GM19463 (cell line): ENCODE measurements at regions not wholly inside any gene's neighbourhood (a gene's known extent, or its start where the extent isn't known, plus 50 kb on each side); places are given as distances from the start of the nearest gene placed in this dataset.

Experiments used
- ATAC-seq: cut with Tn5 transposase; IDR thresholded peaks from one replicate; pipeline ENCODE4 v1.9.1; 2021; ENCODE audit warnings: mild to moderate bottlenecking, moderate library complexity; ENCODE audit not compliant: unreplicated experiment

DNA sequence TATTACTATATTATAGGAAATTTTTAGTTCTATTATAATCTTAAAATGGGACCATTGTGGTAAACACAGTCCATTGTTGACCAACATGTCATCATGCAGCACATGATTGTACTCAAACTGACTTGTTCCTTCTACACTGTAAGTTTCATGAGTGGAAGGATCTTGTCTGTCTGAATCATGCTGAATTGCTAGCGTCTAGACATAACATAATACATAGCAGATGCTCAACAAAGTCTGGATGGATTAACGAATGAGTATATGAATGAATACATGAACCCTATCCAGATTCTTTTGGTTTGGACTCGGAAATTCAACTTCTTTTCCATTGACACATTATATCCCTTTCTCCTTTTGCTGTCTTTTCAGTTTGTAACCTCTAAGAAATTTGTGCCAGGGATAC lies 429.2 kb upstream of the SGCD start:
- ATAC-seq, result no peak

- no peak for ATAC-seq
Measured at GRCh38 chr5:155898284-155898683, 428.7 kb upstream of the SGCD start.

DNA sequence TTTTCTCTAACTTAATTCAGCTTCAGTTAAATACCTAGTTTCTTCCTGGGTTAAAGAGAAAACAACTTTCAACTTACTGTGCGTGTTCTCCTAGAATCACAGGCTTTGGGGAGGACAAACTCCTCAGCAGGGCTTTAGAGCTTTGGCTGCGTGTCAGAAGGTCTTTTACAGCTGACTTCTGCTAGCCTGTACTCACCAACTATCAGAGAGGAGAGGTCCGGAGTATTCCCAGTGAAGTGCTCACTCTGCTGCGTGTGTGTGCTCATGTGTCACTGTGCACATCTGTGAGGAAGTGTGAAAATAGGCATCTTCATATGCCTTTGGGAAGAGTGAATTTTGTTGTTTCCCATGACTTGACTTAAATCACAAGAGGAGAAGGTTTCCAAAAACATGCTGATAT lies 423.2 kb upstream of the SGCD start:
- no peak for ATAC-seq

GRCh38 chr5:155905364-155905763 lies 421.6 kb upstream of the SGCD start:
- no peak for ATAC-seq

GRCh38 chr5:155906046-155906445 lies 420.9 kb upstream of the SGCD start:
- ATAC-seq, result no peak

DNA sequence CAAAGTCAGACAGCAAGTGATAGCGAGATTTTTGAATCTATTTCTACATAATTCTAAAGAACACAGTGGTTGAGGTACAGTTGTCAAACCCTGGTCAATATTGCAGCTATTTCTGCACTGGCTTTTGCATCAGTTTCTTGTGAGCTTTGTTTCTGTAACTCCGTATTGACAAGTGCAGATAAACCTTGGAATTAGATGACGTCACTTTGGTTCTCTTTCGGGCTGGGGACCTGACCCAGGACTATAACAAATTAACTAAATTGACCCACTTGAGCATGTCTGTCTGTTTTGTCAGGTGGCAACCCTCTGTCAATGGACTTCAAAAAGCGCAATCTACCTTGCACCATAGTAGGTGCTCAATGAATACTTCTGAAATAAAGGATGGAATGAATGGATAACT lies 418.4 kb upstream of the SGCD start:
- no peak for ATAC-seq

GRCh38 chr5:155912291-155912690 lies 414.7 kb upstream of the SGCD start:
- no peak for ATAC-seq

DNA sequence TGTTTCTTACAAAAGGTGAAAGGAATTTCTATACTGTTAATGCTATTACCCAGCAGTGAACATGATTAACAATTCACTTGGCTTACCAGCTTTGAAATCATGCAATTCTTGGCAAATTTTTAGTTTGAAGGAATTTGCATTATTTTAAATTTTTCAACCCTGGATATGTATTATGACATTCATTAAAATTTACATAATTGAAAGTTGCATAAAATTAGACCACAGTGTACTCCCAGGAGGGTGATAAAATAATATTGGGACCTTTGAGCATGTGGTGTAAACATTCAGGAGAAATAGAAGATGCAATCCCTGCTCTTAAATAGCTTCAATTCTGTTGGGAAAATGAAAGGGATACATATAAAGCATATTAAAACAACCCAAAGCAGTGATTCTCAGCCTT lies 412.2 kb upstream of the SGCD start:
- no peak for ATAC-seq

DNA sequence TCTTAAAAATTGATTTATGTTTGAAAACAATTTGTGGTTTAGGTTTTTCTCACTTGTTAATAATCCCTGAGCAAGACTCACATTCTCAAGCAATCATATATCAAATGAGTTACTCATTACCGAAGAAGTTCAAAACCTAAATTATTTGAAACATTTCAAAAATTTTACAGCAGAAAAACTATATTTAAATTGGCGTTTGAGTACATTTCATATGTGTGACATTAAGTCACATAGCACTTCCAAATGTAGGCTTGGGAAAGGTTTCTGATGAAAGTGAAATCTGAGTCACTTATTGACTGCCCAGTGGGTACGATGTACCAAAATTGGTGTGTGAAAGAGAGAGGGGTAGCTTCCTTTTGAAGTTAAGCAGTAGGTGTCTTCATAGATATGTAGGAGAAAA lies 411.4 kb upstream of the SGCD start:
- no peak for ATAC-seq

DNA sequence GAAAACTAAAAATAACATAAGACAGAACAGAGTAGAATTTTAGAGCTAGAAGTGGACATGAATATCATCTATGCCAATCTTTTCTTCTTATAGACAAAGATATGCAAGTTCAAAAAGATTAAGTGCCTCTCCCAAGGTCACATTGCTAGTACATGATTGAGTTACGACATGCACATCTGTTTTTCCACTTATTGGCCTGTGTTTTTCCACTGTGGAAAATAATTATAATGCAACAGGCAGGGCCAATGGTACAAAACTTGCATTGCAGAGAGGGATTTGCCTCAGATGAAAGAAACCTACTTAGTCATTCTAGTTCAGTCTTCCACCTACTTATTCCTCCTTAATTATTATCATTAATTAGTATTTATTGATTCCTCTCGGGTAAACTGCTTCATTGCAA lies 407.8 kb upstream of the SGCD start:
- ATAC-seq, result no peak

DNA sequence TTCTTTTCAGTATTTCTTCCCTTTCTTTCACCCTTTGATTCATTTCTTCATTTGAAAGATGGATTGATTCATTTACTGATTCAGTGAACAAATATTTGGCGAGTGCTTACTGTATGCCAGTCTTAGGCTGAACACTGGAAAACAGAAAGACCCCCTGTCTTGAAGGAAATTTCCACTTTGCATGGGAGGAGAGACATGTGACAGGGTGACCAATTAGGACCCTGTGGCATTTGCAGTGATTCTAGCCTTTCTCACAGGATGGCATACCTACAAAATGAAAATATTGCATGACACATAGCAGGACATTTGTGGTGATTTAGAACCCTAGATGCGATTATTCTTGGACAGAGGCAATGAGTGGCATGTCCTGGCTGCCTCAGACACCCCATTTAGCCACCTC lies 407.2 kb upstream of the SGCD start:
- ATAC-seq, result no peak

GRCh38 chr5:155921621-155922020 lies 405.3 kb upstream of the SGCD start:
- no peak for ATAC-seq

- no peak for ATAC-seq
Measured at GRCh38 chr5:155923784-155924183, 403.2 kb upstream of the SGCD start.

DNA sequence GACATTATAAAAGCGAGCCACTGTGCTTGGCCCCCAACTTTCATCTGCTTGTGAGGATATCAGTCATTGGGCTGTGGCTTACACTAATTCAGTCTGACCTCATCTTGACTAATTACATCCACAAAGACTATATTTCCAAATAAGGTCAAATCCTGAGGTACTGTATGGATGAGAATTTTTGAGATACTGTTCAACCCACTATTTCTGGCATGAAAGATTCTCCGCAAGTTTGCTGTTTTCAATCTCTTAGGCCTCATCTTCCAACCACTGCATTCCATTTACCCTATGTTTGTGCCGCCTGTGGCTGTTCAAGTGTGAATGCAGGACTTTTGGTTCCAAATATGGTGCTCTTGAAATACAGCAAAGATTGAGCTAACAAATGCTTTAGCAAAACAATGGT lies 400.9 kb upstream of the SGCD start:
- no peak for ATAC-seq

DNA sequence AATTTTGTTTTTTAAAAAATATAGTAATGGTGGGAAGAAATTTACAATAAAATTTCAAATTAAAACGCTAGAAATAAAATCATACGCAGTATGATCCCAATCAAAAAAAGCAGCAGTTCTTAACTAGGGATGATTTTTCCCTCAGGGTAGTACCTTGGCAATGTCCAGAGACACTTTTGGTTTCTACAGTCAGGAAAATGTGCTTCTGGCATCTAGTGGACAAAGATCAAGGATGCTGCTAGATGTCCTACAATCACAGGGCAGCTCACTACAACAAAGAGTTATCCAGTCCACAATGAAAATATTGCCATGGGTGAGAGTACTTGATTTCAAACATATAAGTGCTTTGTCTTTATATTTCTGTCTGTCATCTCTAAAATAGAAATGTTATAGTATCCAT lies 400.2 kb upstream of the SGCD start:
- ATAC-seq, result no peak

- ATAC-seq, result no peak
Measured at GRCh38 chr5:155929112-155929511, 397.9 kb upstream of the SGCD start.

GRCh38 chr5:155934964-155935363 lies 392.0 kb upstream of the SGCD start:
- no peak for ATAC-seq

DNA sequence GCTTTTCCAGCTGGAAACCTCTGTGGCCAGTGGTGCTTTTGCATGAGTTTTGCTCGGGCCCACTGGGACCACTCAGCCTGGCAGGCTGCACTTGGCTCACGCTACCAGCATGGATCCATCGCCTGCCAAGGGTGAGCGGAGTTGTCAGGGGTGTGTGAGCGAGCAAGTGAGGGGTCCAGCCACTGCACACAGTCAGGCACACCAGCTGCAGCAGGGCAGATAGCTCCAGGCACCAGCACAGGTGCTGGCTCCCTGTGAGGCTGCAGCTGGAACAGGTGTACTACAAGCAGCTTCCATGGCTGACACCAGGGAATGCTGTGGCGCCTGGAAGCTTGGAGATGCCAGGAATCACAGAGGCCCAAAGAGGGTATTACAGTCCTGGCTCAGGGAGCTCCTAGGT lies 391.2 kb upstream of the SGCD start:
- no peak for ATAC-seq

DNA sequence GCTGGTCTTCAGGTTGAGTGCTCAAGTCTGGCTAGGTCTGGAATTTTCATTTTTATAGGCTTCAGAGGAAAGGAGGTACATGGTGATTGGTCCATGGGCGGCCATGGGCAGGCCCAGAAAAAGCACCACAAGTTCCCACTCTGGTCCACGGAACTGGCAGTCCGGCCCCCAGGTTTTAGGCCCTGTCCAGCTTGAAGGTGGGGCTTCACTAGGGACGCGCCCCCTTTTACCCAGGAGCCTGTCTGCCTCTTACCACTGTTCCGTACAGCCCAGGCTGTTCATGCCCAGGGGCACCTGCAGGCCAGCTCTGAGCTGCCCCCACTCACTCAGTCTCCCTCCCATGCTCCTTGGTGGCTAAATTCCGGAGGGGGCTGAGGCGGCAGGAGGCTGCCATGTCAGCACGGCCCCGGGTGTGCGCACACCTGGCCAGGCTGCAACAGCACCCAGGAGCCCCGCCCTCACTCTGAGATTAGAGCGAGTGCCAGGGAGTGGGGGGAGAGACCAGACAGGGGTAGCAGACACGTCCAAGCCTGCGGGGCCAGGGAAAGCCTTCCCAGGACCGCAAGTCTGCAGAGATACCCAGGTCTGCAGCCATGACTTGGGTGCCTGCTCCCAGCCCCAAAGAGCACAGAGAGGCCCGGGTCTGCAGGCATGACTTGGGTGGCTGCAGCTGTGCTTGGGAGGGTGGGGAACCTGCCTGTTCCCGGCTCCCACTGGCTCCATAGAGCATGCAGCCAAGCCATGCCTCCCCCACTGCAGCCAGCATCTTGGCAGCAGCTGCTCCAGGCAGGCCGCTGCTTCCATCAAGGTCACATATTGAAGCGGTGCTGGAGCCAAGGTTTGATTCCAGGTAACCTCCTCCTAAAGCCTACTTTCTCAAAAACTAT lies 390.2 kb upstream of the SGCD start:
- no peak for ATAC-seq

GRCh38 chr5:155938051-155938450 lies 388.9 kb upstream of the SGCD start:
- ATAC-seq, result no peak

DNA sequence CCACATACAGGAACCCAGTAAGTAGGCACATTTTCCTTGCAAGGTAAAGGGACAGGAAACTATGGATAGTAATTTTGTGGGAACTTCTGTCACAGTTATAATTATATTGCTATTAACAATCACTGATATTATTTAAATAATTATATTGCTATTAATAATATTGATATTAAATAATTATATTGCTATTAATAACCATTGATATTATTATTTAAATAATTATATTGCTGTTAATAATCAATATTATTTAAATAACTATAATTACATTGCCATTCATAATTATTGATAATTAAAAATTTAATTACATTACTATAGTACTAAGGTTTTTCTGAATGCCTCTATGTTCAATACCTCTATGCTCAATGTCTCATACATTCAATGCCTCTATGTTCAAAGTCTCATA lies 385.6 kb upstream of the SGCD start:
- ATAC-seq, result no peak

DNA sequence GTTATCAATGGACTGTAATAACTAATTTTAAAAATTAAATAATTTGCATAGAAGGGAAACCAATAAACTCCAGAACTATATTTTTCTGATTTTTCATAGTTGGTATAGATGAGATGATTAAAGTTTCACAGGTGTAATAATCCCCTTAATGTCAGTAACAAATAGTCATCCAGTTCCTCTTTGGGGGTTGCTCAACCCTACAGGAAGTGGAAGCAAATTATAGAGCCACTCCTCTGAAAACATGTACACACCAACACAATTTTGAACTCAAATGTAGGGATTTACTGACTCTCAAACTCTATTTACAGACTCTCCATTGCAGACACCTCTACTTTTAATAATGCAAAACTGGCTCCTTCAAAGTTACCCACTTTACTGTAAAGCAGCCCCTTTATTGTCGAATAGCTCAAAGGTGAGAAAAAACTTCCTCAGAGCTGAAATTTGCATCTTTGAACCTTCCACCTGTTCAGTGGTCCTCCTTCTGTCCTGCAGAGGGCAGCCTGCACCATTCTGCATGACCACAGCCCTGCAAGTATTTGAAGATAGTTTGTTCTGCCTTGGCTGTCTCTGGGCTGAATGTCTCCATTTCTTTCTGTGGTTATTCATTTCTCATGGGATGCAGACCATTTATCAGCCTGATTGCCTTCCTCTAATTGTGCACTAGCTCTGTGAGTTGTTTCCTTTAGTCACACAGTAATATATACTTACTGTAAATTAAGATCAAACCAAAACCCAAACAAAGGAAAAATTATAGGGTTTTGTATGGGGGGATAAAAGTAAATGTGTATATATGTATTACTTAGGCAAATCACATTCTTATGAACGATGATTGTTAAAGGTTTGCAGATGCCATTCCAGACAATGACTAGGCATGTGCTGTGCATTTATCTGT lies 383.2 kb upstream of the SGCD start:
- ATAC-seq, result peak; percentile 81
